UCSD-AML1 (cell line): ENCODE measurements at regions not wholly inside any gene's neighbourhood (a gene's known extent, or its start where the extent isn't known, plus 50 kb on each side); places are given as distances from the start of the nearest gene placed in this dataset.
"Not testable (repeated sequence)": the region's sequence is repeated elsewhere in the genome, so short reads cannot be mapped to it uniquely, and the experiment has no call there.

Experiments
- DNase-seq: peaks from one replicate; lab custom pipeline; 2025; ENCODE audit not compliant: unreplicated experiment; lab: John Stamatoyannopoulos, UW

- no peak for DNase-seq
Observed at GRCh38 chr2:107430006-107430405, 396.7 kb upstream of the RGPD4 start.

DNA sequence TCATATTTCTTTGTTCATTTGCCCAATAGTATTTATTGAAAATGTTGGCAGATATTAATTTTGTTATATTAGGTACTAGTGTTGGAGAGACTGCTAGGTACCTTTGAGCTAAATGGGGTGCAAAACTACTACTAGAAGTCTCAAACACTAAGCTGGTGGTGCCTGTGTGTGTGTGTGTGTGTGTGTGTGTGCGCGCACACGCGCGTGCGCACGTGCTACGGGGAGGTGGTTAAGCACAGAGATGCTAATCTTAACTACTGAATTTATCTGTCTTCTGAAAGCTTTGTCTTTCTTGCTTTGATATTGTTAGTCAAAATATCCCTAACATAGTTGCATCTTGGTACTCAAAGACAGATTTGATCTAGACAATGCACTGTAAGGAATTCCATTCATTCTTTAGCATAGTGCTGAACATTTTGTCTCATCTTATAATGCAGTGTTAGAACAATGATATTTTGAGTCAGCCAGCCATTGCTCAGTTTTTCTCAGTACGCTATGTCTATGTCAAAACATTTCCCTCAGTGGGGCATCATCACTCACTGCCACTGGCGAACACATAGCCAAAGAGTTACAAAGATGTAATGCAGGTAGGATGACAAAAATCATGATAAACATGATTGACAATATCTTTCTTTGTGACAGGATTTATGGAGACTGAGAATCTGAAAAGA is 396.0 kb upstream of the RGPD4 start:
- DNase-seq: no peak

DNA sequence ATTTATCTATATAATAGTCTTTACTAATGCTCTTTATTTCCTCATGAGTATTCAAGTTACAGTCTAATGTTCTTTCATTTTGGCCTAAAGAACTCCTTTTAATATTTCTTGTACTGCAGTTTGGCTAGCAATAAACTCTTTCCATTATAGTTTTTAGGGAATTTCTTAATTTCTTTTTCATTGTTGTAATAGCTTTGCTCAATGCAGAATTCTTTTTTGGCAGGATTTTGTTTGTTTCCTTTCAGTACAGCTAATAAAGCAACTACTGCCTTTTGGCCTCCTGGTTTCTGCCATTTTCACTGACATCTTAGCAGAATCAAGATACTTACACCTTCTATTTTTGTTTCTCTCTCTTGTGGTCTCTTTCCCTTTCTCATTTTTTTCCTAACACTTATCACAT is 390.4 kb upstream of the RGPD4 start:
- no peak for DNase-seq

DNA sequence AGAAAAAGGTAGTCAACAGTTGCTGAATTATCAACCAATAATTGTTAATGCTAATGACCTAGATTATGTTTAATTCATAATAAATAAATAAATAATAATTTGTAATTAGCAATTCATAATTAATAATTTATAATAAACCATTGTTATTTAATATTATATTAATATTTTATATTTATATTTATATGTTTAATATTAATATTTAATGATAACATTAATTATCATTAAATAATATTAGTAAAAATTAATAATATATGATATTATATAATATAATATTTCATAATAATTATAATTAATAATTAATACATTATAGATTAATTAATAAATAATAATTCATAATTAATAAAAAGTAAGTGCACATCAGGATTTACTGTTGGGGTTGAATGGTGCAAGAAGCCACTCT is 389.4 kb upstream of the RGPD4 start:
- no peak for DNase-seq

DNA sequence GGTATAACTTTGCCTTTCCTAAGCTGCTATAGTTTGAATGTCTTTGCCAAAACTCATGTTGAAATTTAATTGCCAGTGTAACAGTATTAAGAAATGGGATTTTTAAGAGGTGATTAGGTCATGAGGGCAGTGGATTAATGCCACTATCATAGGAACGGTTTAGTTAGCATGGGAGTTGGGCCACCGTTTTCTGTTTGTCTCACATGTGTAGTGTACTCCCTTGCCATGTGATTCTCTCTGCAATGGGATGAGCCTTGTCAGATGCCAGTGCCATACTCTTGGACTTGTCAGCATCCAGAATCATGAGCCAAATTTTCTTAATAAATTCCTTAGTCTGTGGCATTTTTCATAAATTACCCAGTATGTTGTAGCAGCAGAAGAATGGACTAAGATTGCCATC is 388.9 kb upstream of the RGPD4 start:
- no peak for DNase-seq

DNA sequence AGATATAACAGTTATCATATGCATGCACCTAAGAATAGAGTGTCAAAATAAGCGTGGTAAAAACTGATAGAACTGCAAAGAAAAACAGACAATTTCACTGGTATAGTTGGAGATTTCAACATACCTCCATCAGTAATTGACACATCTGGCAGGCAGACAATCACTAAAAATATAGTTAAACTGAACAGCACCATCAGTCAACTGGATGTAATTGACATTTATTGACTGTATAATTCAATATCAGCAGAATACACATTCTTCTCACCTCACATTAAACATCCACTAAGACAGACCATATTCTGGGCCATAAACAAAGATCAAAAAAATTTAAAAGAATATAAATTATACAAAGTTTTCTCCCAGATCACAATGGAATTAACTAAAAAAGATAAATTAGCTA is 378.5 kb upstream of the RGPD4 start:
- no peak for DNase-seq

DNA sequence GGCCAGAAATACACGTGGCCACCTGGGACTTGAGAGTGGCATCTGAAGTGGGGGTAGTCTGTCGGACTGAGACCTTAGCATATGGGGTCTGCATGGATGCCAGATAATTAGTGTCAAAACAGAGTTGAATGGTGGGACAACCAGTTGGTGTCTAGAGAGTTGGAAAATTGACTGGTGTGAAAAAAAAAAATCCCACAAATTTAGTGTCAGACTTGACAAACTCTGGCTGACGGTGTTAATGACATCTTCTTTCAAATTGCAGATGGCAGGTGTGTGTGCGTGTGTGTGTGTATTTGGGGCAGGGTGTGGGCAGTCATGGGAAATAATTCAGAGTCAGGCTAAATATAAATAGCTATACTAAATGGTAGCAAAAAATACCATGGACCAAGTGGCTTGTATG is 365.4 kb upstream of the RGPD4 start:
- no peak for DNase-seq

- no peak for DNase-seq
Observed at GRCh38 chr2:107462181-107462580, 364.5 kb upstream of the RGPD4 start.

DNA sequence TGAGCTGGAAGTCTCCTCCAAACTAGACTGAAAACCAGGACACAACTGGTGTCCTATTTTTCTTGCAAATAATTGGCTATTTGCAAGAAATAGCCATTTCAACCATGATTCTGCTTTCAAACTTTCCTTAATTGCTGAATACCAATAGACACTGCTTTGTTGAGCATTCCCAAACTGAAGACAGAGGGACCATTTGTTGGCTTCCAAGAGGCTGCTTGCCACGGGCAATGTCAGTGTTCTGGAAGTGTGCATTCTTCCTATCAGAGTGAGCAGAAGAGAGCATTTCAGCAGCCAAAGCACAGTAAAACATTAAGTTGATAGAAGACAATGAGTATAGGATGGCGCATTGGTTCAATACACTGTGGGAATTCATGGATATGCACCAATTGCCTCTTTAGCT is 360.5 kb upstream of the RGPD4 start:
- DNase-seq: no peak

DNA sequence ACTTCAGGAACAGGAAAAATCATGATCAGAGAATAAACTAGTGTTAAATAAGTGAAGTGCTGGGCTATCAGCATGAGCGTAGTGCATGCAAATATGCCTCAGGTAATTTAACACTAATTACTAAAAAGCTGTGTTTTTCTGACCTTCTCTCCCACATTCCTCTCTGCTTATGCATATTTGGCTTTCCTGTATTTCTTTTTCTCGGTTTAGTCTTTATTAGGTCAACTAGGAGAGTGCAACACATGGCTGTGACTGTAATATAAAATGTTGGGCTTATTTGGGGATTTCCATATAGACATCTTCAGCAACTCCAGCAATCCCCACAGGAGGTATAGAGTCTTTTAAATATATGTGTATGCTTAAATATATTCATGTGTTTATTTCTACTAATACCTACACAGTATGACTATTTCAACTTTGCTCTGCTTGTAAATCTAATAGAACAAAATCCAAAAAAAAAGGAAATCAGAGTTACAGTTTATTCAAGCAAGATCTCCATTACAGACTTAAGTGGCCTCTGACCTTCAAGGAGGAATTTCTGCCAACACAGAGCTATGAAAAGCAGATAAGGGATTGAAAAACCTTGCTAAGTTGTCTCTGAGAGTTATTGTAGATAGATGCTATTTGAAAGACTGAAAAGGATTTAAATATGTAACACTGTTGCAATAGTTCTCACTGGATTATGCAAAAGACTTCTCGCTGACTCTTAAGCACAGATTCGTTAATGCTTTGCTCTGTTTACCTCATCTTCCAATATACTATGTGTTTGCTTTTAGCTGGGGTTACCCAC is 359.5 kb upstream of the RGPD4 start:
- no peak for DNase-seq

DNA sequence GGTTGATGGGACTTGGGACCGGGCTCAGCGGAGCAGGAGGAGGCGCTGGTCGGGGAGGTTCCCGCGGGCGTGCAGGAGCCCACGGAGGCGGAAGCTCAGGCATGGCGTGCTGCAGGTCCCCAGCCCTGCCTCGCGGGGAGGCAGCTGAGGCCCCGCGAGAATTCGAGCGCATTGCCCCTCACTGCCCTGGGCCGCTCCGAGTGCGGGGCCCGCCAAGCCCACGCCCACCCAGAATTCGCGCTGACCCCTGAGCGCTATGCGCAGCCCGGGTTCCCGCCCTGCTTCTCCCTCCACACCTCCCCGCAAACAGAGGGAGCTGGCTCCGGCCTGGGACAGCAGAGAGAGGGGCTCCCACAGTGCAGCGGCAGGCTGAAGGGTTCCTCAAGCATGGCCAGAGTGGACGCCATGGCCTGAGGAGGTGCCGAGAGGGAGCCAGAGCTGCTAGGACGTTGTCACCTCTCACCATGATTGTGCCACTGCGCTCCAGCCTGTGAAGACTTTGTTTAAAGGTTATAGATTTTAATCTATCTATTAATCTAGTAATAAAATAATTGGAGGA is 357.2 kb upstream of the RGPD4 start:
- DNase-seq: no peak

DNA sequence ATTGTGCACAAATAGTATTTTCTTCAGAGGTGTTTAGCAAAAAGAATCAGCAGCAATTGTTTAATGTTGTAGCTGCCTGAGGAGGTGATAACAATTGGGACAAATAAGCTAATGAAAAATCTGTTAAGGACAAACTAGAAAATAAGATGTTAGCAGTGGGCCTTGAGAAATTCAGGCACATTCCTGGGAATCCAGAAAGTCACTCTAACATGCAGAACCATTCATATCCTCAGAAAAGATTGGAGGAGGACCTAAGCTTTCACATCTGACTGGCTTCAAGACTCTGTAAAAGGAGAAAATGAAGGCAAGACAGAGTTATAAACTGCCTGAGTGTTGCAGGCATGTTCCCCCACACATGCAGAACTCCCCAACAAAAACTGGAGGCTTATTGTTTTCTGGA is 353.5 kb upstream of the RGPD4 start:
- DNase-seq: no peak

- DNase-seq: no peak
Observed at GRCh38 chr2:107475859-107476258, 350.8 kb upstream of the RGPD4 start.

DNA sequence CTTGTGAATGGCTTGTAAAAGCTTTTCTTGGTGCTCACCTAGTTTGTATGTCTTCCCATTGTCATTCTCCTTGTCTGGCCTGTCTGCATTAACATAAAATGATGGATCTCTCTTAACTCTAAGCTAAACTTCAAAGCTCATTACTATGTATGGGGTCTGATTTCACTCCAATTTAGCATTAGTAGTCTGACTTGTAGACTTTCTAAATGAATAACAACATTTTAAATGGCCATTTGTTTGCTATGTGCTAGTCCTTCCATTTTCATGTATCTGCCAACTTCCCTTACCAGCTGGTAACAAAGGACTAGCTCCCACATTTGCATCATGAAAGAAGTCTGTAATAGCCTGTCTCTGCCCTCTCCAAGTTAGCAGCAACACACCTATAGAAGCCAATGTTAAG is 324.2 kb upstream of the RGPD4 start:
- no peak for DNase-seq

DNA sequence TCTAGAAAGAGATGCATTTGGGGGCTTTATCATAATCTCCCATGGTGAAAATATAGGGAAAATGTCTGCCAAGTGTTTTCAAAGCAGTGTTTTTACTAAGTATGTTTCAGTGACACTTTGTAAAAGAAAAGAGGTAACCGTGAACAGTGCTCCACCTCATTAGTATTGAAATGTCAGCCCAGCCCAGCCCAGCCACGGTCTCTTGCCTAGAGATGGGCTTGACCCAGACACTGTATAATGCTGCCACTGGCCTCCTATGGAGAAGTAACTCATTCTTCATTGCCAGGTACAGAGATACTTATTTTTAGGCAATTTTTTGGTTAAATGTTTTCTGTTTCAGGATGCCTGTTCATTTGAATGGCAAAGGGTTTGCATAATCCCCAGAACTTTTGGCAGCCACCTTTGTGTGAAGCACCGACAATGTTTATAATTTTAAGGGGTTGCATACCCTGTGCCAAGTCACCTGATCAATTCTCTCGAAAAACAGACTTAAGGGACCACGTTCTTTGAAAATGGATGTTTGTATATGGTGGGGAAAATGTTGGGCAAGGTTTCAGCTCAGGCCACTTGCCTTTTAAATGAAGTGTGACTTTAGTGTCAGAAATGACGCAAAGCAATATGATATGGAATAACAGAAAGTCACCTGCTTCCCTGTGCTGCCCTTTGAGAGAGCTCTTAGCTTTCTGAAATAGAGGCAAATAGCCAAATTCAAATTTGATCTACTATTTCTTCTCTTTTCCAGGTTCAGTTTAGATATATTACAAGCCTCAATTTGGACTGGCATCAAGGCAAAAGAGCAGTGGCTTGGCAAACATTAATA is 314.5 kb upstream of the RGPD4 start:
- DNase-seq: no peak

- DNase-seq: no peak
Observed at GRCh38 chr2:107525406-107525805, 301.3 kb upstream of the RGPD4 start.

GRCh38 chr2:107529146-107529545 is 297.5 kb upstream of the RGPD4 start:
- no peak for DNase-seq

- DNase-seq: no peak
Observed at GRCh38 chr2:107530046-107530445, 296.6 kb upstream of the RGPD4 start.

GRCh38 chr2:107534926-107535325 is 291.8 kb upstream of the RGPD4 start:
- DNase-seq: no peak

- DNase-seq: not testable (repeated sequence)
Observed at GRCh38 chr2:107535905-107536689, 290.6 kb upstream of the RGPD4 start.

DNA sequence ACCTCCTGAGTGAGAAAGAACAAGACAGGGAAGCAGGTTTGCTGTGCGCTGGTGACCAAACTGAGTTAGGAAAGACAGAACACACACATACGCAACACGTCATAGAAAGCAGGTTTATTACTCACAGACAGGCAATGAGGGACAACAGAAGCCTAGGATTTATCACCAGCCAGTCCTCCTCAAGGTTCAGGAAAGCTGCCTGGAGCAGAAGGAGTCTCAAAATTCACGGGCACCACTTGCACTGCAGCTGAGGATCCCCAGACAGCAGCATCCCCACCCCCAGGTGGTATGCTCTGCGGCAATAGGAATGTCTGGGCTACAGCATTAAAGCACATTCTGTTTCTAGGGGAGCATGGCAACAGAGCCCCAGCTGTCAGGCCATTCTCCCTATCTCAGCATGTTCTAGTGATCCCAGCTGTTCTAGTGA is 284.4 kb upstream of the RGPD4 start:
- no peak for DNase-seq
